Stomach (tissue), 4 donors: ENCODE measurements at regions not wholly inside any gene's neighbourhood (a gene's known extent, or its start where the extent isn't known, plus 50 kb on each side); places are given as distances from the start of the nearest gene placed in this dataset.

Experiments
- EP300 ChIP-seq: sonication (generic); formaldehyde crosslinking; IDR thresholded peaks from one replicate; pipeline ENCODE4 v1.6.1; 2017; ENCODE audit warnings: antibody characterized with exemption
- POLR2AphosphoS5 ChIP-seq, 3 donors: sonication (generic); formaldehyde crosslinking; IDR thresholded peaks; one replicate each; pipeline ENCODE4 v1.6.1; 2016; ENCODE audit warnings: antibody characterized with exemption in 3 of 3
- TF ChIP-seq, protein P1 (sequence below), 7 experiments: fragments of 450-650 bp in 4 of 7; fragments of 200-600 bp in 3 of 7; sonication (generic) in 3 of 7; IDR thresholded peaks; one replicate each; pipeline ENCODE4 v1.5.1; 2016 to 2019; ENCODE audit warnings: antibody characterized with exemption in 7 of 7, control low read depth in 2 of 7, mild to moderate bottlenecking in 1 of 7

- TF ChIP-seq, protein P1, sequence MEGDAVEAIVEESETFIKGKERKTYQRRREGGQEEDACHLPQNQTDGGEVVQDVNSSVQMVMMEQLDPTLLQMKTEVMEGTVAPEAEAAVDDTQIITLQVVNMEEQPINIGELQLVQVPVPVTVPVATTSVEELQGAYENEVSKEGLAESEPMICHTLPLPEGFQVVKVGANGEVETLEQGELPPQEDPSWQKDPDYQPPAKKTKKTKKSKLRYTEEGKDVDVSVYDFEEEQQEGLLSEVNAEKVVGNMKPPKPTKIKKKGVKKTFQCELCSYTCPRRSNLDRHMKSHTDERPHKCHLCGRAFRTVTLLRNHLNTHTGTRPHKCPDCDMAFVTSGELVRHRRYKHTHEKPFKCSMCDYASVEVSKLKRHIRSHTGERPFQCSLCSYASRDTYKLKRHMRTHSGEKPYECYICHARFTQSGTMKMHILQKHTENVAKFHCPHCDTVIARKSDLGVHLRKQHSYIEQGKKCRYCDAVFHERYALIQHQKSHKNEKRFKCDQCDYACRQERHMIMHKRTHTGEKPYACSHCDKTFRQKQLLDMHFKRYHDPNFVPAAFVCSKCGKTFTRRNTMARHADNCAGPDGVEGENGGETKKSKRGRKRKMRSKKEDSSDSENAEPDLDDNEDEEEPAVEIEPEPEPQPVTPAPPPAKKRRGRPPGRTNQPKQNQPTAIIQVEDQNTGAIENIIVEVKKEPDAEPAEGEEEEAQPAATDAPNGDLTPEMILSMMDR (IDR thresholded peaks at IDR 0.05) = no peak
- no peak for TF ChIP-seq EP300
- TF ChIP-seq POLR2AphosphoS5 (IDR thresholded peaks at IDR 0.05) = no peak
Measured at GRCh38 chr2:54024576-54024975, 53.8 kb upstream of the PSME4 start.
